ENCODE measurements at regions not wholly inside any gene's neighbourhood (a gene's known extent, or its start where the extent isn't known, plus 50 kb on each side); places are given as distances from the start of the nearest gene placed in this dataset.

- TF ChIP-seq, protein P1, sequence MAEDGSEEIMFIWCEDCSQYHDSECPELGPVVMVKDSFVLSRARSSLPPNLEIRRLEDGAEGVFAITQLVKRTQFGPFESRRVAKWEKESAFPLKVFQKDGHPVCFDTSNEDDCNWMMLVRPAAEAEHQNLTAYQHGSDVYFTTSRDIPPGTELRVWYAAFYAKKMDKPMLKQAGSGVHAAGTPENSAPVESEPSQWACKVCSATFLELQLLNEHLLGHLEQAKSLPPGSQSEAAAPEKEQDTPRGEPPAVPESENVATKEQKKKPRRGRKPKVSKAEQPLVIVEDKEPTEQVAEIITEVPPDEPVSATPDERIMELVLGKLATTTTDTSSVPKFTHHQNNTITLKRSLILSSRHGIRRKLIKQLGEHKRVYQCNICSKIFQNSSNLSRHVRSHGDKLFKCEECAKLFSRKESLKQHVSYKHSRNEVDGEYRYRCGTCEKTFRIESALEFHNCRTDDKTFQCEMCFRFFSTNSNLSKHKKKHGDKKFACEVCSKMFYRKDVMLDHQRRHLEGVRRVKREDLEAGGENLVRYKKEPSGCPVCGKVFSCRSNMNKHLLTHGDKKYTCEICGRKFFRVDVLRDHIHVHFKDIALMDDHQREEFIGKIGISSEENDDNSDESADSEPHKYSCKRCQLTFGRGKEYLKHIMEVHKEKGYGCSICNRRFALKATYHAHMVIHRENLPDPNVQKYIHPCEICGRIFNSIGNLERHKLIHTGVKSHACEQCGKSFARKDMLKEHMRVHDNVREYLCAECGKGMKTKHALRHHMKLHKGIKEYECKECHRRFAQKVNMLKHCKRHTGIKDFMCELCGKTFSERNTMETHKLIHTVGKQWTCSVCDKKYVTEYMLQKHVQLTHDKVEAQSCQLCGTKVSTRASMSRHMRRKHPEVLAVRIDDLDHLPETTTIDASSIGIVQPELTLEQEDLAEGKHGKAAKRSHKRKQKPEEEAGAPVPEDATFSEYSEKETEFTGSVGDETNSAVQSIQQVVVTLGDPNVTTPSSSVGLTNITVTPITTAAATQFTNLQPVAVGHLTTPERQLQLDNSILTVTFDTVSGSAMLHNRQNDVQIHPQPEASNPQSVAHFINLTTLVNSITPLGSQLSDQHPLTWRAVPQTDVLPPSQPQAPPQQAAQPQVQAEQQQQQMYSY (CRISPR knock-in tag; IDR thresholded peaks at IDR 0.05): no peak
- TF ChIP-seq CBX5 (IDR thresholded peaks at IDR 0.05; ENCODE audit: low read depth): no peak
- TF ChIP-seq E4F1 (IDR thresholded peaks at IDR 0.05; ENCODE audit: borderline replicate concordance, partially characterized antibody): no peak
- TF ChIP-seq STAT1 (conservative IDR thresholded peaks at IDR 0.05): no peak
- no peak for TF ChIP-seq GABPA (IDR thresholded peaks at IDR 0.05; ENCODE audit: low read depth)
- no peak for TF ChIP-seq MXI1 (IDR thresholded peaks at IDR 0.05; ENCODE audit: low read depth, low read length)
- TF ChIP-seq SIN3A (IDR thresholded peaks at IDR 0.05; ENCODE audit: low read depth, low read length): no peak
- no peak for TF ChIP-seq SREBF2 (IDR thresholded peaks at IDR 0.05; ENCODE audit: low read length)
- no peak for TF ChIP-seq ZSCAN29 (IDR thresholded peaks at IDR 0.05)
- no peak for TF ChIP-seq KDM1A (IDR thresholded peaks at IDR 0.05; ENCODE audit: borderline replicate concordance)
- no peak for TF ChIP-seq USF1 (IDR thresholded peaks at IDR 0.05; ENCODE audit: borderline replicate concordance, extremely low read length, insufficient read depth, low read depth, low read length)
- no peak for TF ChIP-seq SP1 (IDR thresholded peaks at IDR 0.05; ENCODE audit: low read depth, low read length)
- TF ChIP-seq CHD4 (IDR thresholded peaks at IDR 0.05): no peak
Measured at GRCh38 chr4:17081179-17081578, 182.7 kb upstream of the LDB2 start (continued).
